Neural cell (in vitro differentiated cells): ENCODE measurements at regions not wholly inside any gene's neighbourhood (a gene's known extent, or its start where the extent isn't known, plus 50 kb on each side); places are given as distances from the start of the nearest gene placed in this dataset.

Experiments
- H2AFZ ChIP-seq: fragments of 200-600, 300-800 bp; sonication (generic), shearing (Covaris generic); 2 replicates; pipeline ENCODE4 v1.6.0; 2014; ENCODE audit warnings: low read depth, mild to moderate bottlenecking, antibody characterized with exemption, low read length, moderate library complexity
- H3F3A ChIP-seq: fragments of 200-600 bp; shearing (Covaris generic); 2 replicates; pipeline ENCODE4 v1.6.1; 2016; ENCODE audit warnings: mild to moderate bottlenecking, moderate library complexity, mixed read lengths, antibody characterized with exemption, low read length; ENCODE audit not compliant: insufficient read depth, poor library complexity, severe bottlenecking
- H3K27ac ChIP-seq: fragments of 200-600, 300-800 bp; sonication (generic), shearing (Covaris generic); 2 replicates; pipeline ENCODE4 v1.5.1; 2014; ENCODE audit warnings: mild to moderate bottlenecking, low read length, moderate library complexity
- H3K27me3 ChIP-seq: fragments of 300-800, 200-600 bp; sonication (generic), shearing (Covaris generic); 2 replicates; pipeline ENCODE4 v1.6.0; 2014; ENCODE audit warnings: mild to moderate bottlenecking, low read depth, low read length, moderate library complexity; ENCODE audit not compliant: insufficient read depth
- H3K36me3 ChIP-seq: fragments of 300-800, 200-600 bp; sonication (generic), shearing (Covaris generic); 2 replicates; pipeline ENCODE4 v1.5.1; 2014; ENCODE audit warnings: mild to moderate bottlenecking, antibody characterized with exemption, low read length, moderate library complexity; ENCODE audit not compliant: insufficient read depth
- H3K4me2 ChIP-seq: fragments of 300-800, 200-600 bp; sonication (generic), shearing (Covaris generic); 2 replicates; pipeline ENCODE4 v1.6.0; 2014; ENCODE audit warnings: mild to moderate bottlenecking, low read length
- H3K4me3 ChIP-seq: fragments of 300-800, 200-600 bp; sonication (generic), shearing (Covaris generic); 2 replicates; pipeline ENCODE4 v1.5.1; 2014; ENCODE audit warnings: mild to moderate bottlenecking, low read length, moderate library complexity
- H3K79me2 ChIP-seq: fragments of 200-600 bp; shearing (Covaris generic); replicated peaks from 2 replicates; pipeline ENCODE4 v1.6.0; 2014; ENCODE audit warnings: mild to moderate bottlenecking, low read length, moderate library complexity; ENCODE audit not compliant: insufficient read depth
- H3K9ac ChIP-seq: fragments of 300-800, 200-600 bp; sonication (generic), shearing (Covaris generic); 2 replicates; pipeline ENCODE4 v1.6.1; 2016; ENCODE audit warnings: mild to moderate bottlenecking, low read length, mixed read lengths
- H3K9me2 ChIP-seq: fragments of 200-600 bp; shearing (Covaris generic); 2 replicates; pipeline ENCODE4 v1.6.1; 2016; ENCODE audit warnings: mild to moderate bottlenecking, low read length, mixed read lengths; ENCODE audit not compliant: insufficient read depth
- H3K9me3 ChIP-seq: fragments of 200-600, 300-800 bp; sonication (generic), shearing (Covaris generic); 2 replicates; pipeline ENCODE4 v1.6.1; 2016; ENCODE audit warnings: mild to moderate bottlenecking, mixed run types, low read length, moderate library complexity, mixed read lengths
- H4K20me1 ChIP-seq: fragments of 200-600 bp; shearing (Covaris generic); 2 replicates; pipeline ENCODE4 v1.6.1; 2016; ENCODE audit warnings: mild to moderate bottlenecking, mixed run types; ENCODE audit not compliant: insufficient read depth
- CTCF ChIP-seq: fragments of 450-650 bp; IDR thresholded peaks from 2 replicates; pipeline ENCODE4 v1.5.1; 2014; ENCODE audit warnings: antibody characterized with exemption, mild to moderate bottlenecking, moderate library complexity; ENCODE audit not compliant: poor library complexity, severe bottlenecking
- EP300 ChIP-seq: fragments of 450-650 bp; conservative IDR thresholded peaks from 2 replicates; pipeline ENCODE4 v1.6.1; 2014; ENCODE audit warnings: antibody characterized with exemption, mild to moderate bottlenecking, moderate library complexity; ENCODE audit not compliant: poor library complexity, severe bottlenecking
- EZH2 ChIP-seq: fragments of 200-600, 300-800 bp; shearing (Covaris generic), sonication (generic); IDR thresholded peaks from 2 replicates; pipeline ENCODE4 v1.6.1; 2014; ENCODE audit warnings: antibody characterized with exemption, low read length, borderline replicate concordance, mild to moderate bottlenecking; ENCODE audit not compliant: insufficient read depth, poor library complexity, severe bottlenecking
- MXI1 ChIP-seq: fragments of 450-650 bp; conservative IDR thresholded peaks from 2 replicates; pipeline ENCODE4 v1.6.1; 2014; ENCODE audit warnings: antibody characterized with exemption, mild to moderate bottlenecking; ENCODE audit not compliant: poor library complexity, severe bottlenecking
- POLR2AphosphoS5 ChIP-seq: IDR thresholded peaks from 2 replicates; pipeline ENCODE4 v1.6.1; 2012
- RAD21 ChIP-seq: fragments of 450-650 bp; conservative IDR thresholded peaks from 2 replicates; pipeline ENCODE4 v1.6.1; 2014; ENCODE audit warnings: antibody characterized with exemption, mild to moderate bottlenecking, moderate library complexity
- REST ChIP-seq: IDR thresholded peaks from 2 replicates; pipeline ENCODE4 v1.6.1; 2012; ENCODE audit warnings: borderline replicate concordance
- SMC3 ChIP-seq: fragments of 450-650 bp; conservative IDR thresholded peaks from 2 replicates; pipeline ENCODE4 v1.6.1; 2014; ENCODE audit warnings: antibody characterized with exemption, mild to moderate bottlenecking, moderate library complexity; ENCODE audit not compliant: poor library complexity
- TAF1 ChIP-seq: IDR thresholded peaks from 2 replicates; pipeline ENCODE4 v1.6.1; 2012; ENCODE audit warnings: low read depth

- H3K79me2 ChIP-seq = no peaks in the 10 kb centered on the region
- no peak overlapping the region for H3K4me3 ChIP-seq
- no peaks in the 10 kb centered on the region for H4K20me1 ChIP-seq
- H3K9me3 ChIP-seq = no peaks in the 10 kb centered on the region
- no peak overlapping the region for H2AFZ ChIP-seq
- no peaks in the 10 kb centered on the region for H3K36me3 ChIP-seq
- TF ChIP-seq REST (no peak), TAF1 (no peak), SMC3 (no peak), RAD21 (no peak), CTCF (no peak), POLR2AphosphoS5 (no peak), EP300 (no peak), MXI1 (no peak), EZH2 (no peak)
- no peaks in the 10 kb centered on the region for H3K9me2 ChIP-seq
- H3F3A ChIP-seq = no peaks in the 10 kb centered on the region
- H3K27ac ChIP-seq = no peak overlapping the region
- H3K27me3 ChIP-seq = no peaks in the 10 kb centered on the region
- no peak overlapping the region for H3K4me2 ChIP-seq
- H3K9ac ChIP-seq = no peak overlapping the region
Measured at GRCh38 chr15:53397041-53397616, 362.3 kb downstream of the WDR72 start.

- Histone ChIP-seq H3K36me3 (no peaks in the 10 kb centered on the region), H3K27me3 (no peaks in the 10 kb centered on the region), H3K4me3 (no peak overlapping the region), H3K9me2 (no peaks in the 10 kb centered on the region), H2AFZ (no peak overlapping the region), H3K9me3 (no peaks in the 10 kb centered on the region), H4K20me1 (no peaks in the 10 kb centered on the region), H3F3A (no peaks in the 10 kb centered on the region), H3K27ac (no peak overlapping the region), H3K9ac (no peak overlapping the region), H3K4me2 (no peak overlapping the region), H3K79me2 (no peaks in the 10 kb centered on the region)
- no peak for TF ChIP-seq REST
- TF ChIP-seq TAF1 = no peak
- no peak for TF ChIP-seq SMC3
Measured at GRCh38 chr15:53395871-53396270, 363.6 kb downstream of the WDR72 start.
